ENCODE measurements at regions not wholly inside any gene's neighbourhood (a gene's known extent, or its start where the extent isn't known, plus 50 kb on each side); places are given as distances from the start of the nearest gene placed in this dataset.

GRCh38 chr10:131567279-131568162 is 256.0 kb upstream of the TCERG1L start:
- TF ChIP-seq, protein P1, sequence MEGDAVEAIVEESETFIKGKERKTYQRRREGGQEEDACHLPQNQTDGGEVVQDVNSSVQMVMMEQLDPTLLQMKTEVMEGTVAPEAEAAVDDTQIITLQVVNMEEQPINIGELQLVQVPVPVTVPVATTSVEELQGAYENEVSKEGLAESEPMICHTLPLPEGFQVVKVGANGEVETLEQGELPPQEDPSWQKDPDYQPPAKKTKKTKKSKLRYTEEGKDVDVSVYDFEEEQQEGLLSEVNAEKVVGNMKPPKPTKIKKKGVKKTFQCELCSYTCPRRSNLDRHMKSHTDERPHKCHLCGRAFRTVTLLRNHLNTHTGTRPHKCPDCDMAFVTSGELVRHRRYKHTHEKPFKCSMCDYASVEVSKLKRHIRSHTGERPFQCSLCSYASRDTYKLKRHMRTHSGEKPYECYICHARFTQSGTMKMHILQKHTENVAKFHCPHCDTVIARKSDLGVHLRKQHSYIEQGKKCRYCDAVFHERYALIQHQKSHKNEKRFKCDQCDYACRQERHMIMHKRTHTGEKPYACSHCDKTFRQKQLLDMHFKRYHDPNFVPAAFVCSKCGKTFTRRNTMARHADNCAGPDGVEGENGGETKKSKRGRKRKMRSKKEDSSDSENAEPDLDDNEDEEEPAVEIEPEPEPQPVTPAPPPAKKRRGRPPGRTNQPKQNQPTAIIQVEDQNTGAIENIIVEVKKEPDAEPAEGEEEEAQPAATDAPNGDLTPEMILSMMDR (IDR thresholded peaks at IDR 0.05; ENCODE audit: poor library complexity, severe bottlenecking) = no peak
- no peak overlapping the region for H3K4me3 ChIP-seq (ENCODE audit: severe bottlenecking)
- no peak for DNase-seq (ENCODE audit: low spot score)
- H3K36me3 ChIP-seq (ENCODE audit: low read depth) = no peaks in the 10 kb centered on the region
- H3K27me3 ChIP-seq (ENCODE audit: insufficient read depth, poor library complexity, severe bottlenecking) = no peaks in the 10 kb centered on the region
- ATAC-seq (ENCODE audit: low read depth) = no peak
- no peaks in the 10 kb centered on the region for H3K4me1 ChIP-seq (ENCODE audit: insufficient read depth, poor library complexity, severe bottlenecking)
- H3K27ac ChIP-seq (ENCODE audit: poor library complexity, severe bottlenecking) = no peak overlapping the region
- H3K9me3 ChIP-seq (ENCODE audit: severe bottlenecking) = peaks cover 3% of the 10 kb centered on the region

DNA sequence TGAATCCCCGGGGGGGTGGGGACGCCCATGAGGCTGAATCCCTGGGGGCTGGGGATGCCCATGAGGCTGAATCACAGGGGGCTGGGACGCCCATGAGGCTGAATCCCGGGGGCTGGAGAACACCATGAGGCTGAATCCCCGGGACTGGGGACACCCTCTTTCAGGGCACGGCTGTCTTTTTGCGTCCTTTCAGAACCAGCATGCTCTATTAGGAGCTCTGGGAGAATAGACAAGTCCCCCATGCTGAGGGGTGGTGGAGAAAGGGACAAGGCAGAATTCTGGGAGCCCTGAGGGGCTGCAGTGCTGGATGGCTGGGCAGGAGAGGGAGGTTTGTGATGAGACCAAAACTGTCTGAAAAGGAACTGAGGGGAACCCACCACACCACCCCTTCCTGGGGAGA is 257.3 kb upstream of the TCERG1L start:
- ATAC-seq (ENCODE audit: low read depth) = no peak
- H3K27me3 ChIP-seq (ENCODE audit: insufficient read depth, poor library complexity, severe bottlenecking) = no peaks in the 10 kb centered on the region
- TF ChIP-seq, protein P1 (IDR thresholded peaks at IDR 0.05; ENCODE audit: poor library complexity, severe bottlenecking) = no peak
- H3K4me3 ChIP-seq (ENCODE audit: severe bottlenecking) = no peak overlapping the region
- no peak for DNase-seq (ENCODE audit: low spot score)
- H3K9me3 ChIP-seq (ENCODE audit: severe bottlenecking) = peaks cover 2% of the 10 kb centered on the region
- no peak overlapping the region for H3K27ac ChIP-seq (ENCODE audit: poor library complexity, severe bottlenecking)
- H3K4me1 ChIP-seq (ENCODE audit: insufficient read depth, poor library complexity, severe bottlenecking) = no peaks in the 10 kb centered on the region
- no peaks in the 10 kb centered on the region for H3K36me3 ChIP-seq (ENCODE audit: low read depth)

GRCh38 chr10:131569851-131570715 is 258.6 kb upstream of the TCERG1L start:
- Histone ChIP-seq H3K4me3 (ENCODE audit: severe bottlenecking) (no peak overlapping the region), H3K4me1 (ENCODE audit: insufficient read depth, poor library complexity, severe bottlenecking) (no peaks in the 10 kb centered on the region), H3K27me3 (ENCODE audit: insufficient read depth, poor library complexity, severe bottlenecking) (no peaks in the 10 kb centered on the region), H3K36me3 (ENCODE audit: low read depth) (no peaks in the 10 kb centered on the region), H3K9me3 (ENCODE audit: severe bottlenecking) (no peaks in the 10 kb centered on the region), H3K27ac (ENCODE audit: poor library complexity, severe bottlenecking) (no peak overlapping the region)
- no peak for ATAC-seq (ENCODE audit: low read depth)
- no peak for DNase-seq (ENCODE audit: low spot score)
- TF ChIP-seq, protein P1 (IDR thresholded peaks at IDR 0.05; ENCODE audit: poor library complexity, severe bottlenecking) = no peak

DNA sequence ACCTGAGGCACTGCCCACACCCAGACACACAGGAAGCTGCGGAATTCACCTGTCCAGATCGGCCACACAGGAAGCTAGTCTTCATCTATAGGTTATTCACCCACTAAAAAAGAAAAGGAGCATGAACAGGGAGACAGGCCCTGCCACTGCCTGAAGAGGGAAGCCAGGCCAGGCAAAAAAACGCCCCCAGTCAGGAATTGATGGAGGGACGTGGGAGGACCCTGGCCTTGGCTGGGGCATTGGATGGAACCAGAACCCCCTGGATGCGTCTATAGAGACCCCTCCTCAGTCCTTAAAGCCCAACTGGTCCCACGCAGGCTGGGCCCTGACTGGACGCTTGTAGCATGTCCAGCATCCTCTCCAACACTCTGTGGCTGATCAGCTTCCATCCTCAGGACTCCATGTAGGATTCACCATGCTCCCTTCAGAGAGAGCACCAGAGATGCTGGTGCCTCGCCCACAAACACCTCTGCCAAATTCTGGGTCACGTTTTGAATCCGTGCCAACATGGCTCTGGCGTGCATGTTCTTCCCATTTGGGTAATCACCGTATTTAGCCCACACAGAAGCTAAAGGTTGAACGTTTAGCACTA is 259.3 kb upstream of the TCERG1L start:
- H3K27me3 ChIP-seq (ENCODE audit: insufficient read depth, poor library complexity, severe bottlenecking) = no peaks in the 10 kb centered on the region
- no peaks in the 10 kb centered on the region for H3K36me3 ChIP-seq (ENCODE audit: low read depth)
- no peak overlapping the region for H3K27ac ChIP-seq (ENCODE audit: poor library complexity, severe bottlenecking)
- no peaks in the 10 kb centered on the region for H3K9me3 ChIP-seq (ENCODE audit: severe bottlenecking)
- TF ChIP-seq, protein P1 (IDR thresholded peaks at IDR 0.05; ENCODE audit: poor library complexity, severe bottlenecking) = no peak
- H3K4me3 ChIP-seq (ENCODE audit: severe bottlenecking) = no peak overlapping the region
- DNase-seq (ENCODE audit: low spot score) = no peak
- no peaks in the 10 kb centered on the region for H3K4me1 ChIP-seq (ENCODE audit: insufficient read depth, poor library complexity, severe bottlenecking)
- no peak for ATAC-seq (ENCODE audit: low read depth)
